ENCODE measurements at regions not wholly inside any gene's neighbourhood (a gene's known extent, or its start where the extent isn't known, plus 50 kb on each side); places are given as distances from the start of the nearest gene placed in this dataset.

GRCh38 chr21:17731554-17731953 is 87.6 kb downstream of the C21orf91 start:
- no peak for TF ChIP-seq CTCF (conservative IDR thresholded peaks at IDR 0.05)
- no peak for TF ChIP-seq ZFX (IDR thresholded peaks at IDR 0.05)
